Breast epithelium (tissue), 4 donors: ENCODE measurements at regions not wholly inside any gene's neighbourhood (a gene's known extent, or its start where the extent isn't known, plus 50 kb on each side); places are given as distances from the start of the nearest gene placed in this dataset.

Experiments
- DNase-seq, 2 donors: peaks; one replicate each; pipeline ENCODE4 v3.0.0-alpha.2; 2019; ENCODE audit warnings: low spot score in 2 of 2
- H3K27ac ChIP-seq, 2 donors: fragments of 200-600 bp; sonication (generic) in 1 of 2; one replicate each; pipeline ENCODE4 v1.5.1; 2016 to 2019; ENCODE audit warnings: mild to moderate bottlenecking in 1 of 2
- H3K27me3 ChIP-seq, 2 donors: fragments of 200-600 bp; sonication (generic) in 1 of 2; one replicate each; pipeline versions ENCODE4 v1.5.1 to v1.6.0; 2017 to 2019; ENCODE audit warnings: control low read depth in 1 of 2, mild to moderate bottlenecking in 1 of 2
- H3K36me3 ChIP-seq: fragments of 200-600 bp; one replicate; pipeline ENCODE4 v1.5.1; 2019
- H3K4me1 ChIP-seq, 2 donors: fragments of 200-600 bp; sonication (generic); one replicate each; pipeline ENCODE4 v1.5.1; 2016 to 2019; ENCODE audit warnings: control low read depth in 1 of 2
- H3K4me3 ChIP-seq, 3 donors: fragments of 200-600 bp; sonication (generic); 1 replicate in 2 of 3; 2 replicates in 1 of 3; pipeline ENCODE4 v1.5.1; 2016 to 2019; ENCODE audit warnings: mild to moderate bottlenecking in 3 of 3, moderate library complexity in 2 of 3
- H3K9me3 ChIP-seq, 2 donors: fragments of 200-600 bp; sonication (generic) in 1 of 2; one replicate each; pipeline ENCODE4 v1.5.1; 2016 to 2019; ENCODE audit warnings: control low read depth in 1 of 2
- POLR2A ChIP-seq: fragments of 450-650 bp; IDR thresholded peaks from one replicate; pipeline ENCODE4 v1.6.1; 2016; ENCODE audit warnings: antibody characterized with exemption, mild to moderate bottlenecking, moderate library complexity
- POLR2AphosphoS5 ChIP-seq, 3 donors: sonication (generic); formaldehyde crosslinking; IDR thresholded peaks; one replicate each; pipeline ENCODE4 v1.6.1; 2017; ENCODE audit warnings: antibody characterized with exemption in 3 of 3
- intact Hi-C: fragments of 100-400 bp; cut with DNase I; formaldehyde crosslinking; loops from one replicate; pipeline ENCODE4 v1.15.1; 2023; ENCODE audit warnings: low total_unique reads
- TF ChIP-seq, protein P1 (sequence below), 3 donors: fragments of 450-650 bp; IDR thresholded peaks; one replicate each; pipeline ENCODE4 v1.5.1; 2016 to 2017; ENCODE audit warnings: antibody characterized with exemption in 3 of 3, mild to moderate bottlenecking in 3 of 3, moderate library complexity in 3 of 3

DNA sequence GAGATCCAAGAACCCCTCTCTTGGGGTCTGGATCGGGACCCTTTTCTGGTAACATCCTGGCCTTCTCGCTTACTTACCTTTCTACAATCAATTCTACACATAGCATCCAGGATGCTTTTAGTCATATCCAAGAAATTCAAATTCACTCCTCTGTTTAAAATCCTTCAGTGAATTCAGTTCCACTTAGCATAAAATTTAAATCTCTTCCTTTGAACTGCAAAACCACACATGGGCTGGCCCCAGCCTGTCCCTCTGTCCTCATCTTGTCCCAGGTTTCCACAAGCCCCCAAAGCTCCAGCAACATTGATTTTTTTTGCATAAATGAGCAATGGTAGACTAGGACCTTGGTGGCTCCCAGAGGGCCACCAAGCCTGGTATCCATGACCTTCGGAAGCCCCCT, 96.4 kb upstream of the C16orf82 start:
- Histone ChIP-seq H3K27ac (no peak overlapping the region), H3K9me3 (no peaks in the 10 kb centered on the region), H3K27me3 (no peaks in the 10 kb centered on the region), H3K4me3 (no peak overlapping the region), H3K36me3 (no peaks in the 10 kb centered on the region), H3K4me1 (no peaks in the 10 kb centered on the region)
- intact Hi-C loops = no loop called here
- TF ChIP-seq POLR2A (no peak), POLR2AphosphoS5 (IDR thresholded peaks at IDR 0.05) (no peak)
- TF ChIP-seq, protein P1, sequence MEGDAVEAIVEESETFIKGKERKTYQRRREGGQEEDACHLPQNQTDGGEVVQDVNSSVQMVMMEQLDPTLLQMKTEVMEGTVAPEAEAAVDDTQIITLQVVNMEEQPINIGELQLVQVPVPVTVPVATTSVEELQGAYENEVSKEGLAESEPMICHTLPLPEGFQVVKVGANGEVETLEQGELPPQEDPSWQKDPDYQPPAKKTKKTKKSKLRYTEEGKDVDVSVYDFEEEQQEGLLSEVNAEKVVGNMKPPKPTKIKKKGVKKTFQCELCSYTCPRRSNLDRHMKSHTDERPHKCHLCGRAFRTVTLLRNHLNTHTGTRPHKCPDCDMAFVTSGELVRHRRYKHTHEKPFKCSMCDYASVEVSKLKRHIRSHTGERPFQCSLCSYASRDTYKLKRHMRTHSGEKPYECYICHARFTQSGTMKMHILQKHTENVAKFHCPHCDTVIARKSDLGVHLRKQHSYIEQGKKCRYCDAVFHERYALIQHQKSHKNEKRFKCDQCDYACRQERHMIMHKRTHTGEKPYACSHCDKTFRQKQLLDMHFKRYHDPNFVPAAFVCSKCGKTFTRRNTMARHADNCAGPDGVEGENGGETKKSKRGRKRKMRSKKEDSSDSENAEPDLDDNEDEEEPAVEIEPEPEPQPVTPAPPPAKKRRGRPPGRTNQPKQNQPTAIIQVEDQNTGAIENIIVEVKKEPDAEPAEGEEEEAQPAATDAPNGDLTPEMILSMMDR (IDR thresholded peaks at IDR 0.05) = no peak
- no peak for DNase-seq

DNA sequence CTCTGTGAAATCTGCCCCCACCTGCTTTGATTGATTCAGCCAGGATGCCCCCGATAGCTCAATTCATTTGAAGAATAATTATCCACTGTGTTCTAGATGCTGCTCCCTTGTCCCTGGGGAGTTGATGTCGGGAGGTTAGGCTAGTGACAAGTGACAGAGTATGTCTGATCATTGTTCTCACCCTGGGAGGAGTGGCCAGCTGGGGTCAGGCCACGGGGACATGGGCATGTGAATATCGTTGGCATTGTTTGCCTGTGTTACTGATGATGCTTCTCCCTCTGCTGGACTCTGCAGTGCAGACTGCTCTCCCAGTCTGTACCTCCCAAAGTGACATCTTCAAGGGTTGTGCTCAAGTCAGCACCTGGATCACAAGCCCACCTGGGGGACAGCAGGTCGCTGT, 89.9 kb upstream of the C16orf82 start:
- H3K36me3 ChIP-seq = no peaks in the 10 kb centered on the region
- H3K9me3 ChIP-seq = no peaks in the 10 kb centered on the region
- no peaks in the 10 kb centered on the region for H3K4me1 ChIP-seq
- TF ChIP-seq POLR2AphosphoS5 (IDR thresholded peaks at IDR 0.05) (no peak), POLR2A (no peak)
- TF ChIP-seq, protein P1 (IDR thresholded peaks at IDR 0.05) = no peak
- no peaks in the 10 kb centered on the region for H3K27me3 ChIP-seq
- intact Hi-C loops = no loop called here
- H3K27ac ChIP-seq = no peak overlapping the region
- no peak overlapping the region for H3K4me3 ChIP-seq
- no peak for DNase-seq

DNA sequence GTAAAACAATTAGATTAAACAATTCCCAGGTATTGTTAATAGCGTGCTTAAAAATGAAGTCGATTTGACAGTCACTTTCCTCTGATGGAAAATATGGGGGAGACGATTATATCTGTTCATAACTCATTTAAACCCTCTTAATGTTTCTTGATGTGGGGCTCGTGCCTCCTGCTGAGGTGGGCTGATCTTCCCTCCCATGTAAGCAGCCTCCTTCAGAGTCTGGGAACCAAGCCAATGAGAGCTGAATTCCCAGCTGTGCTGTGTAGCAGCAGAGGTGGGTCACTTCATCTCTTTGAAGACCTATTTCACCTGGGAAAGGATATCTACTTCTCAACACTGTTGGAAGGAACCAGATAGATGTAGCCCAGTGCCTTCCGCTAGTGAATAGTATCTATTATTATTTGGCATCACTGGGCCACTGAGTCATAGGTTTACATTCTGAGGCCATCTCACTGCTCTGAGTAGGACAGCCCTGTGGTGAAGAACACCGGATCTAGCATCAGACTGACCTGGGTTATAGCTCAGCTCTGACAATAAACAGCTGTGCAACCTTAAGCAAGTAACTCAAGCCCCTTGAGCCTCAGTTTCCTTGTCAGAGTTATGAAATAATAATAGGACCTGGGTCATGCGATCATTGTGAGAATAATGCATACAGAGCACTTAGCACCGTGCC, 85.3 kb upstream of the C16orf82 start:
- DNase-seq = no peak
- intact Hi-C loops = no loop called here
- Histone ChIP-seq H3K9me3 (no peaks in the 10 kb centered on the region), H3K27ac (no peak overlapping the region), H3K36me3 (no peaks in the 10 kb centered on the region), H3K4me1 (no peaks in the 10 kb centered on the region), H3K4me3 (no peak overlapping the region), H3K27me3 (no peaks in the 10 kb centered on the region)
- TF ChIP-seq, protein P1 (IDR thresholded peaks at IDR 0.05) = no peak
- no peak for TF ChIP-seq POLR2A
- no peak for TF ChIP-seq POLR2AphosphoS5 (IDR thresholded peaks at IDR 0.05)

DNA sequence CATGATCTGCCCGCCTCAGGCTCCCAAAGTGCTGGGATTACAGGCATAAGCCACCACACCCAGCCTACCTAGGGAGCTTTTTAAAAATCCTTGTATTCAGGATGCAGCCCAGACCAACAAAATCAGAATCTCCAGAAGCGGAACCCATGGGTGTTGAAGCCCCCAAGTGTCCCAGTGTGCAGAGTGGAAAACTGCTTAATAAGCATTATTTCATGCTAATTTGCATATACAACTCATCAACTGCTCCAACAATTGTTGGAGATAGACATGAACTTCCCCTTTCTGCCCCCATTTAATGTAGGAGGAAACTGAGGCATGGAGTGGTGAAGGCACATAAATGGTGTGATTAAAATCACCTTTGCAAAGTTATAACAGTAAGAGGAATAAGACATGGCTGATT, 84.3 kb upstream of the C16orf82 start:
- Histone ChIP-seq H3K9me3 (no peaks in the 10 kb centered on the region), H3K27ac (no peak overlapping the region), H3K36me3 (no peaks in the 10 kb centered on the region), H3K27me3 (no peaks in the 10 kb centered on the region), H3K4me1 (no peaks in the 10 kb centered on the region), H3K4me3 (no peak overlapping the region)
- intact Hi-C loops = no loop called here
- DNase-seq = no peak
- TF ChIP-seq, protein P1 (IDR thresholded peaks at IDR 0.05) = no peak
- no peak for TF ChIP-seq POLR2A
- no peak for TF ChIP-seq POLR2AphosphoS5 (IDR thresholded peaks at IDR 0.05)

DNA sequence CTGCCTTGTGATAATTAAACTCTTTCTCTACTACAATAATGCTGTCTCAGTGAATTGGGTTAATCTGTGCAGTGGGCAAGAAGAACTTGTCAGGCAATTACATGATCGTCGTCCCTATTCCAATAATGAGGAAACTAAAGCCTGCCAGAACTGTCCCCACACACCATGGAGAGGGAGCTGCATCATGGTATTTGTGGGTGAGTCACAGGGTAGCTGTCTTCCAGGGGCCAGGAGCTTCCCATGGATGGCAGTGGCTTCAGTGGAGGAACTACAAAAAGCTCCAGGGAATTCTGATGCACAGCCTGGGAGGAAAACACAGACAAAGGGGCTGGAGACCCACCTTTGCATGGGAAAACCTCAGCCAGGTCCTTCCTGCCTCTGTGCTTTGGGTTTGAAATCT, 83.3 kb upstream of the C16orf82 start:
- intact Hi-C loops = no loop called here
- Histone ChIP-seq H3K36me3 (no peaks in the 10 kb centered on the region), H3K27me3 (no peaks in the 10 kb centered on the region), H3K9me3 (no peaks in the 10 kb centered on the region), H3K4me1 (no peaks in the 10 kb centered on the region), H3K27ac (no peak overlapping the region), H3K4me3 (no peak overlapping the region)
- TF ChIP-seq, protein P1 (IDR thresholded peaks at IDR 0.05) = no peak
- TF ChIP-seq POLR2AphosphoS5 (IDR thresholded peaks at IDR 0.05) (no peak), POLR2A (no peak)
- no peak for DNase-seq
